HT1080 (cell line): ENCODE measurements at regions not wholly inside any gene's neighbourhood (a gene's known extent, or its start where the extent isn't known, plus 50 kb on each side); places are given as distances from the start of the nearest gene placed in this dataset.

ENCODE experiments used
- DNase-seq: peaks from one replicate; pipeline ENCODE4 v3.0.0-alpha.2; 2015; ENCODE audit warnings: low read depth

DNA sequence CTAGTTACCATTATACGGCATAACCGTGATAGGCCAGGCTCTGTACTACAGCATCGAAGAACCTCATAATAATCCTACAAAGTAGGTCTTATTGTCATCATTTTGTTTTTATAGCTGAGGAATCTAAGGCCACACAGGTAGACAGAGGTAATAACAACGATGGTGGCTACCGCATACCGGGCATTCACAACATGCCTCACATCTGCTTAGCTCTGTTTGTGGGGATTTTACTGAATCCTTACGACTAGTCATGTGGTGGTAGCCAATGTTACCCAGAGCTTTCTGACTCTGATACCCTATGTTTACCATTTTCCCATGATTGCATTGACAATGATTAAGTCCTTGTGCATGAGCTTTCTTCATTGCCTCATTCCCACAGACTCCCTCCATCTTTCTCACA lies 269.4 kb downstream of the TCF7L2 start:
- no peak for DNase-seq

GRCh38 chr10:113221756-113222168 lies 271.7 kb downstream of the TCF7L2 start:
- DNase-seq, result peak; percentile 78

DNA sequence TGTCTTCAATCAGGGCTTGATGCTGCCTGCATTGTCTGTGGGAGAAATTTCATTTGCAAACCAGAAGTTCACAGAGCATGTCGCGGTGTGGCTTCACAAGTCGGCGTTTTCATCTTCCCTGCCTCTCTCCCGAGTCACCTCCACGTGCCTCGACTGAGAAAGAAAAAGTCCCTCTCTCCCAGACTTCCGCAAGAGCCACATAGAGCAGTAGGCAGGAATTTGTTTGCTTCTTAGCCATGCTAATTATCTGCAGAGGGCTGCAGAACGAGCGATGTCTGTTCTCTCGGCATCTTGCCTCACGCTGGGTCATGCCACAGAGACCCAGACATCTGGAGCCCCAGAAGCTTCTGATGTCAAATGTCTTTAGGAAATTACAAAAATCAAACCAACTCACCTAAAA lies 272.2 kb downstream of the TCF7L2 start:
- no peak for DNase-seq

- DNase-seq, result no peak
These were observed 275.3 kb downstream of the TCF7L2 start for GRCh38 chr10:113225364-113225763.

GRCh38 chr10:113225903-113226302 lies 275.9 kb downstream of the TCF7L2 start:
- no peak for DNase-seq

GRCh38 chr10:113226399-113226798 lies 276.4 kb downstream of the TCF7L2 start:
- no peak for DNase-seq

DNA sequence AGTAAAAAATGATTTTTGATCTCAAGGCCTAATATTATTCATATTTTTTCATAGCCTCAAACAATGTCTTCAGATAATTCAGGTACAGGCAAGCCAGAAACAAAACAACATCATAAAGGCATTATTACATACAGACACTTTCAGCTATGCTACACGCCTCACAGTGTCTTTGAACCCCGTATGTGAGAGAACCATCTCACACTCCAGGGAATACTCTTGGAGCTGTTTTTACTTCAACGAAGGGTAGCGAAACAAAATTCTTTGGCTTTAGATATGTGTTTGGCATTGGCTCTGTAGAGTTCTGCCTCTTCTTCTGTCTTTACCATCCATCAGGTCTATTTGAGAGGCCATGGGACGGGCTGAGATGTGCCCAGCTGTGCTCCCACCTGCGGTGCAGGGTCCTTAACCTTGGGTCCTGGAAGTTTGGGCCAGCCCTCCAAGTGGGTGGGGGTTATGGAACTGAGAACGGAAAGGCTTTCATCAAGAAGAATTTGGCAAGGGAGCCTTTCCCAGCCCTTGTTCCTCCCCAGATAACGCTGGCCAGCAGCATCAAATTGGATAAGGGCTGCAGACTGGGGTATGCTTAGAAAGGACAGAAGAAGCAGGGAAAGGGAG lies 276.9 kb downstream of the TCF7L2 start:
- DNase-seq, result no peak

GRCh38 chr10:113228530-113228929 lies 278.5 kb downstream of the TCF7L2 start:
- peak; percentile 55 for DNase-seq

DNA sequence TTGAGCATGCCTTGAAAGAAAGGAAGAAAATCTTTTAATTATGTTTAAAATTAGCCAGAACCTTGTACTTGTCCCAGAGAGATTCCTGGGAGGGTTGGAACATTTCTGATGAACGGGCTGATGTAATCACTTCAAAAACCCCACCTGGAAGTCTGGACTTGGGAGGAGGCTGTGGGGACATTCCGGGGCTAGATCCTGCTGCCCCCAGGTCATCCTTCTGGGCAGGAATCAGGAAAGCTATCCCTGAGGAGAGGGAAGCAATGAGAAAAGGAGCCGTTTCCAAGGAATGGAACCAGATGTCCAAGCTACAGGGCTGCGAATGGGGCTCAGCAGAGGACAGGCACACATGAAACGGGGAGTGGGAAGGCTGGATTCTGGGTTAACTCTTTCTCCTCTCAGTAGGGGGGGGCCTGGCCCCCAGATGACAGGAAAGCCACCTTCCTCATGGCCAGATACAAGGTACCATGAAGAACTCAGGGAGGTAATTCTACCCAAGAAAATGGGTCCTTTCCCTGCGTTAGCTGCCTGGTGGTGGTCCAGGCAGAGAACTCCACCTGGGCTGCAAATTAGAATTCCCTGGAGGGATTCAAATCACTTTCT lies 280.1 kb downstream of the TCF7L2 start:
- no peak for DNase-seq

DNA sequence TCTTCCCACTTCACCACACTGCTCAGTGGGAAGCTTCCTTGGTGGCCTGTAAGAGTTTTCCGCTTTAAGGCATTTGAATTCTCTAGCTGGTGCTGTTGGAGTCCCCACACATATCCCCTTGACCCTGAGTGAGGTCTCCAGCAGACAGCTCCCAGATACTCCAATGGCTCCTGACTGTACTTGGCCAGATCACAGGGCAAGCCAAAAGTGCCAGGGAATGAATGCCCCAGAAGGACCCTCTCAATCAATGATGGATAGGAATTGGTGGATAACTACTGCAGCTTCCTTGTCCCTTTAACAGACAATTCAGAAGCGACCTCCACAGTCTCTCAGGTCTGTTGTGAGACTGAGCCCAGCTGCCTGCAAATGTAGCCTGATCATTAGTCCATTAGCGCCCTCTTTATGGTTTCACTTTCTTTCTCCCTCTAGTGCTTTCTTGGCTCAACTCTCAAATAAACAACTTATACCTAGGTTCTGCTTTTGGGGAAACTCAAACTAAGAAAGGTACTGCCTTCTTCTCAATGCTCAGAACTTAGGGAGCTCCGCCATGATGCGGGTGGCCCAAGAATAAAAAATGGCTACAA lies 283.0 kb downstream of the TCF7L2 start:
- no peak for DNase-seq

DNA sequence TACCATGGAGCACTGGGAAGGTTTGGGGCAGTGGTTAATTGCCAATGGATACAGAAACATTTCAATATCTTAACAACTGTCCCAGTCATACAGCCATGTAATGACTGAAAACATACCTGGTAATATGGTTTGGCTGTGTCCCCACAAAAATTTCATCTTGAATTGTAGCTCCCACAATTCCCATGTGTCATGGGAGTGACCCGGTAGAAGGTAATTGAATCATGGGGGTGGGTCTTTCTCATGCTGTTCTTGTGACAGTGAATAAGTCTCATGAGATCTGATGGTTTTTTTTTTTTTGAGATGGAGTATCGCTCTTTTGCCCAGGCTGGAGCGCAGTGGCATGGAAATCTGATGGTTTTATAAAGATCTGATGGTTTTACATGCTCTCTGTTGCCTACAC lies 284.4 kb downstream of the TCF7L2 start:
- DNase-seq, result no peak

DNA sequence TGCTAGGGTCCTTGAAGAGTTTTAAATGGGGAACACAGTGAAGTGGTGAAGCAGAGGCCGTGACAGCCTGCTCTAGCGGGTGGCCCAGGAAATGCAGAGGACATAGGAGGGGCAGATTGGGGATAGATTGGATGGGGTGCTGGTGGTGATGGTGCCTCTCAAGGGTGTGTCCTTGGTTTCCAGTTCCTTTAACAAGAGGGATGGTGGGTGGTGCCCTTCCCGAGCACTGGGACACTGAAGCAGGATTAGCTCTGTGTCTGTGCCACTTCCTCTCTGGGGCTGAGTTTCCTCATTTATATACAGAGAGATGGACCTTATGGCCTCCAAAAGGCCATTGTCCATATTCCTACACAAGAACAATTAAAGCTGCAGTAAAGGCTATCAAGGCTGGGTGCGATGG lies 285.5 kb downstream of the TCF7L2 start:
- DNase-seq, result no peak

GRCh38 chr10:113236998-113237397 lies 287.0 kb downstream of the TCF7L2 start:
- no peak for DNase-seq

DNA sequence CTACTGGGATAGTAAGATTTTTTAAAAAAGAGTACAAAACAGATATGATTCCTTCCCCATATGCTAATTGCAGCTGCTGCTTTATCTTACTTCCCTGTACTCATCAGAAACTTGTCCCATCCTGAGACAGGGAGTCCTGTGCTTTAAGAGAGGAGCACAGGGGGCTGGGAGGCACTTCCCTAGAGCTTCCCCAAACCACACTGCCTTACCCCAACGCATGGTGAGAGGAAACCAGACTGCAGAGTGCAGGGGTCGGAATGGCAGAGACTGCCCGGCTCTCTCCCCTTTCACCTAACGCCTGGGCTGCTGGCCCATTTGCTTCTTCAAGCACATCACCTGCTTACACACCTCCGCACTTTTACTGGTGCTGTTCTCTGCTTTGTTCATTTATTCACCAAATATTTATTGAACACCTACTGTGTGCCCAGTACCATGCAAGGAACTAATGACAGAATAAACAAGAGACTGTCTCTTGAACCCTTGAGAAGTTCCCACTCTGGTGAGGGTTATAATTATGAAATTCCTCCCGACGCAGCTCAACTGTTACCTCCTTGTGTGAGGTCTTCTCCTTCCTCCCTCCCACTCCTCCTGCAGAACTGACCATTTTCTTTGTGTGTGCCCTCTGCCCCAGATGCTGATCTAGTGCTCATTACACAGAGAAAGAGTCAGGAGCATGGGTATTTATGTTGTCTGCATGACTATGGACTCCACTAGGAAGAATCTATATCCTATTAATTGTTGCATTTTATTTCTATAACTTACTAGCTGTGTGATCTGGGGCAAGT lies 289.7 kb downstream of the TCF7L2 start:
- no peak for DNase-seq

- no peak for DNase-seq
These were observed 290.7 kb downstream of the TCF7L2 start for GRCh38 chr10:113240736-113241135.

- no peak for DNase-seq
These were observed 291.7 kb downstream of the TCF7L2 start for GRCh38 chr10:113241599-113242360.

- DNase-seq, result no peak
These were observed 293.3 kb downstream of the TCF7L2 start for GRCh38 chr10:113243311-113243710.

GRCh38 chr10:113244750-113245149 lies 294.7 kb downstream of the TCF7L2 start:
- no peak for DNase-seq

- DNase-seq, result no peak
These were observed 295.2 kb downstream of the TCF7L2 start for GRCh38 chr10:113245286-113245685.

DNA sequence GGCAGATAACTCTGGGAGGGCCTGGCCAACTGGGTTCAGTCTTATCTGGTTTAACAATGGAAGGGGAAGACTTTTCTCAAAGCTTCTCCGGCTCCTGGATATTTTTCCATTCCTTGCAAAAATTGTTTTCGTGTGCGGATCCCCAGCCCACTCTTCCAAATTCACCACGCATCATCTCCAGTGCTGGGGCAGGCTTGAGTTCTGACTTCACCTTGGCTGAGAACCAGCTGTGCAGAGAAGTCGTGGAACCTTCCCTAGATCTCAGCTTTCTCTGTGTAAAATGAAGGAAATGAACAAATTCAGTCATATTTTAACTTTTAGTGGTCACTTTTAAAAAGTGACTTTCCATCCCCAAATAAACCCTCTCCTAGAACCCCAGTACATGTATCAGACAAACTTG lies 297.0 kb downstream of the TCF7L2 start:
- DNase-seq, result no peak
